ENCODE measurements at regions not wholly inside any gene's neighbourhood (a gene's known extent, or its start where the extent isn't known, plus 50 kb on each side); places are given as distances from the start of the nearest gene placed in this dataset.

GRCh38 chr1:60936163-60936562 lies 146.2 kb upstream of the NFIA start:
- TF ChIP-seq CTCF (IDR thresholded peaks at IDR 0.05) (no peak), ZFX (IDR thresholded peaks at IDR 0.05; ENCODE audit: borderline replicate concordance) (no peak)
